WTC11 (cell line): ENCODE measurements at regions not wholly inside any gene's neighbourhood (a gene's known extent, or its start where the extent isn't known, plus 50 kb on each side); places are given as distances from the start of the nearest gene placed in this dataset.

Experiments used
- ARID4B ChIP-seq: sonication (generic); formaldehyde crosslinking; IDR thresholded peaks from 2 replicates; pipeline ENCODE4 v1.8.0; 2023; ENCODE audit warnings: missing genetic modification reagents, mild to moderate bottlenecking, borderline replicate concordance
- CTCF ChIP-seq: fragments of 200-600 bp; IDR thresholded peaks from 2 replicates; pipeline ENCODE4 v1.8.0; 2022; ENCODE audit warnings: antibody characterized with exemption
- MAX ChIP-seq: sonication (generic); formaldehyde crosslinking; IDR thresholded peaks from 2 replicates; pipeline ENCODE4 v1.8.0; 2022; ENCODE audit warnings: mild to moderate bottlenecking, missing genetic modification reagents

- TF ChIP-seq MAX (CRISPR knock-in tag), result no peak
- no peak for TF ChIP-seq ARID4B (CRISPR knock-in tag)
- TF ChIP-seq CTCF, result no peak
Measured at GRCh38 chr2:71896385-71897136, 251.1 kb downstream of the CYP26B1 start.
